ENCODE measurements at regions not wholly inside any gene's neighbourhood (a gene's known extent, or its start where the extent isn't known, plus 50 kb on each side); places are given as distances from the start of the nearest gene placed in this dataset.

- no peak for DNase-seq (ENCODE audit: low read depth)
- TF ChIP-seq CTCF (IDR thresholded peaks at IDR 0.05; ENCODE audit: insufficient read depth, low read depth, low read length, missing control alignments) = no peak
- H3K4me3 ChIP-seq (ENCODE audit: low read length) = no peak overlapping the region
Observed at GRCh38 chr7:153380636-153381035, 621.1 kb downstream of the ACTR3B start.

DNA sequence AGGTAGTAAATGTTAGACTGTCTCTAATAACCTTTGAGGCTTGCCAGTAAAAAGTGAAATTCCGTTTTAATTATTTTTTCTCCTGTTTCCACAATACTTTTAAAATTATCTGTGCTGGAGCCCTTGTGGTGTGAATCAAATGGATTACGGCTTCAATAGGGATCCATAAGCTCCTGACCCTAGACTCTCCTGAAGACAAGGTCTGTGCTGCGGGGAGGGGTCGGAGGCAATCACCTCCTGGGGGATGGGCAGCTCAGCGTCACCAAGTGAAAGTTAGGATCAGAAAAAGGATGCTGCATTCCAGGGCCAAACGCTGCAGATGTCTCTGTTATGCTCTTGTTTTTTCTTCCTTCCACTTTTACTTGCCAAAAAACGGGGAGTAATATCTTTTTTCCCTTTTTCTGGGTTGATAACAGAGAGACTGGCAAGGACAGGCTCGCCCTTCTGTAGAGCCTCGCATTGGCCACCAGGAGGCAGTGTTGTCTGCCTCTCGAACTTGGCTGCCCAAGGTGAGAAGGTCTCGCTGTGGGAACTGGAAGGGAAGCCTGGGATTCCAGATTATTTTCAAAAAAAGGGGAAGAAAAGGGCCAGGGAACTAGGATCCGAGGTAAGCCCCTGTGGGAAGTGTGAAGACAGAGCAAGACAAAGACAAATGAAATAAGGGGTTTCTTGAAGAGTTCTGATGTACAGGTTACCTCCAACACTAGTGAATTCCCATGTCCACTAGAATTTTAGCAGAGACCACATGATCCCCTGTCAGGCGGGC is 621.9 kb downstream of the ACTR3B start:
- no peak overlapping the region for H3K4me3 ChIP-seq (ENCODE audit: low read length)
- peak; percentile 14 for TF ChIP-seq CTCF (IDR thresholded peaks at IDR 0.05; ENCODE audit: insufficient read depth, low read depth, low read length, missing control alignments)
- peak; percentile 2 for DNase-seq (ENCODE audit: low read depth)

DNA sequence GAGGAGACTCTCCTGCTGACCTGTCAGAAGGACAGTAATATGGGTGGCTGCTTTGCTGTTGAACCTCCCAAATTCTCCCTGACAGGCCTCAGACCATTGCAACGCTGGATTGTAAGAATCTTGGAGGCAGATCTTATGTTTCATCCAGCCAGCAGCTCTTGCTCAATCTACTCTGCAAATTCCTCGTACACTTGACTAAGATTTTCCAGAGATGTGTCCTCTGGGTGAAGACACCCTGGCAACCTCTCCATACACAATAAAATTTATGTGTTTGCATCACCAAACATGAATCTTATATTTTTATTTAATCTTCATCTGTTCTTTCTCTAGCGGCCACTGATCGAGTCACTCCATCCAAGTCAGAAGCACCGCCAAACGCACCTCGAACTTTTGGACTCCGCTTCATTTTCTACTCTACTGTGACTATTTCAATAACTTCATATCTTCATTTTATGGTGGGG is 623.1 kb downstream of the ACTR3B start:
- DNase-seq (ENCODE audit: low read depth) = no peak
- H3K4me3 ChIP-seq (ENCODE audit: low read length) = no peak overlapping the region
- no peak for TF ChIP-seq CTCF (IDR thresholded peaks at IDR 0.05; ENCODE audit: insufficient read depth, low read depth, low read length, missing control alignments)

- no peak overlapping the region for H3K4me3 ChIP-seq (ENCODE audit: low read length)
- DNase-seq (ENCODE audit: low read depth) = no peak
- no peak for TF ChIP-seq CTCF (IDR thresholded peaks at IDR 0.05; ENCODE audit: insufficient read depth, low read depth, low read length, missing control alignments)
Observed at GRCh38 chr7:153383781-153384180, 624.2 kb downstream of the ACTR3B start.

DNA sequence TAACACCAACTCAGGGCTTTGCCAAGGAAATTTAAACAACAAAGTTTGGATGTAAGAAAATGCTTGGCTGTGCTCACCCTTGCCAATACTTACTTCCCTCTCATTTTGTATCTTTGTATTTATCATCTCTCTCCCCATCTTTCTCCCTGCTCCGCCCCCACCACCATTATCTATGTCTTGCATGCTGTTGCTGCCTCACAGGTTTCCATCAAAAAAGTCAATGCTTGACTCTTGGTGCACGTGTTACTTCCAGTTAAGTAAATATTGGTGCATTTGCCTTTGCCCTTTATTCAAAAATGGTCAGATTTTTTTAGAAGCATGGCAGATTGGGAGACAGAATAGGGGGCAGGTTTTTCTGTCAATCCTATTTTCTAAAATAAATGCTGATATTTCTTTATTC is 626.0 kb downstream of the ACTR3B start:
- no peak overlapping the region for H3K4me3 ChIP-seq (ENCODE audit: low read length)
- TF ChIP-seq CTCF (IDR thresholded peaks at IDR 0.05; ENCODE audit: insufficient read depth, low read depth, low read length, missing control alignments) = no peak
- no peak for DNase-seq (ENCODE audit: low read depth)

DNA sequence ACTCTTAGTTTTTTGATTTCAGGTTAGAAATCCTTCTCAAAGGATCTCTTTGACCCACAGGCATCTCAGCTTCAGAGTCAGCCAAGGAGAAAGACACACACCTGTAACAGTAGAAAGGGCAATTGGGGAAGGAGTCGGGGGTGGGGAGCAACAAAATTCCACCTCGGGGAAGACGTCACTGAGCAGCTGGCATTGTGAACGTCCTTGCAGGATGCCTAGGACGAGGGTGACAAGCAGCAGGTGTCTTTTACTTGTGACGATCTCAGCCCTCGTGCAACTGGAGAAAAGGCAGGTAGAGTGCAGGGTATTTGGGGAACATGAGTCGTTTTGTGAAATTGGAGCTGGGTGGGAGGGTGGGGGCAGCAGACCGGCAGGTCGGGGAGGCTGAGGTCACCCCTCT is 627.0 kb downstream of the ACTR3B start:
- DNase-seq (ENCODE audit: low read depth) = no peak
- TF ChIP-seq CTCF (IDR thresholded peaks at IDR 0.05; ENCODE audit: insufficient read depth, low read depth, low read length, missing control alignments) = no peak
- no peak overlapping the region for H3K4me3 ChIP-seq (ENCODE audit: low read length)

DNA sequence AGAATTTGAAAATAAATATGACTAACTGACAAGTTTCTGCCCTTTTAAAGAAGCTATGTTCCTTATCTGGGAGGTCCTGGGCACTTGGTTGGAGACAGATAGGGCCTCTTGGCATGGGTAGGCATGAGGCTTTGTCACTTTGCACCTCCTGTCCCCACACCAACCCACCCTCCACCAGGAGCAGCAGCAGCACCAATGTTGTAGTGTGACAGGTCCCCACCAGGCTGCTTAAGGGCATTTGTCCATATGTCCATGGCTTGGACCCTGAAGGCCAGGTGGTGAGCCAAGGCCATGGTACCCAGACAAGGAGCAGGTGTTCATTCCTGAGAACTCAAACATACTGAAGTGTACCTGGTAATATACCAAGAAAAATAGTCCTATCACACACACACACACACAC is 629.1 kb downstream of the ACTR3B start:
- no peak for TF ChIP-seq CTCF (IDR thresholded peaks at IDR 0.05; ENCODE audit: insufficient read depth, low read depth, low read length, missing control alignments)
- no peak overlapping the region for H3K4me3 ChIP-seq (ENCODE audit: low read length)
- DNase-seq (ENCODE audit: low read depth) = no peak

Data from epithelial cell of esophagus (primary cell).